Choroid plexus epithelial cell (primary cell): ENCODE measurements at regions not wholly inside any gene's neighbourhood (a gene's known extent, or its start where the extent isn't known, plus 50 kb on each side); places are given as distances from the start of the nearest gene placed in this dataset.

Experiments
- DNase-seq: peaks from one replicate; pipeline ENCODE4 v3.0.0-alpha.2; 2010; ENCODE audit warnings: low read depth
- H3K4me3 ChIP-seq: 2 replicates; pipeline ENCODE4 v1.5.1; 2011; ENCODE audit warnings: low read depth, mild to moderate bottlenecking, control low read depth, low read length, moderate library complexity
- TF ChIP-seq, protein P1 (sequence below): conservative IDR thresholded peaks from 2 replicates; pipeline ENCODE4 v1.5.1; 2011; ENCODE audit warnings: low read depth, mild to moderate bottlenecking, control low read depth, inconsistent platforms, low read length, moderate library complexity

DNA sequence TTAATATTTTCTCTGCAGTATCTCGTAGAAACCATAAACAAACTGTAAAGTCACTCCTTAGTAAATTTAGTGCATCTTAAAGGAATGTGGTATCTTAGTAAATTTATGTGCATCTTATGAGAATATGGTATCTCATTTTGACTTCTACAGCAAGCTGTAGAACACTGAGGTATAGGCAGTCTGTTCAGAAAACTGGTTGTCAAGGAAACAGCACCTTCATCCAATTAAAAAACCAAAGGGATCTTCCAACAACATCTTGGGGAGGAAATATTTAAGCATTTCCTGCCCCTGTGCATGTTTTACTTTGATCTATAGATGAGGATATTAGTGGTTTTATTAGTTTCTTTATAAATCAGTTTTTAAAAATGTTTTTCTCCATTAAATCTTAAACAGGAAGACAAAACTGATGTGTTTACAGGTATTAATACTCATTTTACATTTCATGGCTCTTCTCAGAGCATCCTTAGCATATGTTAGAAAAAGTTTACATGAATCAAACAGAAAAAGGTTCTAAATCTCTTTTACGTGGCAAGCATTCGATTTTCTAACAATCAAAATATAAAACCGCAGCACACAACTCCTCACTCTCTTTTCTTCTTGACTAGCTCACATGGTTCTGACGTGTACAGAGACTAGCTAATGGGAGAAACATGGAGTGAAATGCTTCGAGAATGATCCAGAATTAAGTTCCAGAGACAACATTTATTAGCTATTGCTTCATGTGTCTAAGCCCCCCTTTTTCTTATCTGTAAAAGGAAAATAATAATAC, 668.8 kb downstream of the PTPRC start:
- DNase-seq: no peak
- TF ChIP-seq, protein P1, sequence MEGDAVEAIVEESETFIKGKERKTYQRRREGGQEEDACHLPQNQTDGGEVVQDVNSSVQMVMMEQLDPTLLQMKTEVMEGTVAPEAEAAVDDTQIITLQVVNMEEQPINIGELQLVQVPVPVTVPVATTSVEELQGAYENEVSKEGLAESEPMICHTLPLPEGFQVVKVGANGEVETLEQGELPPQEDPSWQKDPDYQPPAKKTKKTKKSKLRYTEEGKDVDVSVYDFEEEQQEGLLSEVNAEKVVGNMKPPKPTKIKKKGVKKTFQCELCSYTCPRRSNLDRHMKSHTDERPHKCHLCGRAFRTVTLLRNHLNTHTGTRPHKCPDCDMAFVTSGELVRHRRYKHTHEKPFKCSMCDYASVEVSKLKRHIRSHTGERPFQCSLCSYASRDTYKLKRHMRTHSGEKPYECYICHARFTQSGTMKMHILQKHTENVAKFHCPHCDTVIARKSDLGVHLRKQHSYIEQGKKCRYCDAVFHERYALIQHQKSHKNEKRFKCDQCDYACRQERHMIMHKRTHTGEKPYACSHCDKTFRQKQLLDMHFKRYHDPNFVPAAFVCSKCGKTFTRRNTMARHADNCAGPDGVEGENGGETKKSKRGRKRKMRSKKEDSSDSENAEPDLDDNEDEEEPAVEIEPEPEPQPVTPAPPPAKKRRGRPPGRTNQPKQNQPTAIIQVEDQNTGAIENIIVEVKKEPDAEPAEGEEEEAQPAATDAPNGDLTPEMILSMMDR: no peak
- no peak overlapping the region for H3K4me3 ChIP-seq

DNA sequence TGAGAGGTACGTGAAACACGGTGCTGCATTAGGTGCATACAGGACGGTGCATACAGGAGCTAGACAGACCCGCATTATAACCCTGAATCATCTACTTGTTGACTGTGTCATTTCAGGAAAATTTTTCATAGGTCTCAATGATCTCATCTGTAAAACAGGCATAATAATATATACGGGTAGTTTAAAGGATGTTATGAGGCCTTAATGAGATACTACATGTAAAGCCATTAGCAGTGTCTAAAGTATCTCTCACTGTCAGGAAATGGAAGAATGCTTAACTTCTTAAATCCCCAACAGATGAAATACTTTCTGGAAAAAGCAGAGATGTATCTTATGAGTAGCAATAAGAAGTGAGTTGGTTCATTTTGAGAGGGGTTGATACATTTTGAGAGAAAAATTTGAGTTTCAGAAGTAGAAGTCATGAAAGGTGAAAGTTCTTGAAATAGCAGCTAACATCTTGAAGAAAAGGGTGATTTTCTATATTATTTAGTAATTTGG, 669.6 kb downstream of the PTPRC start:
- no peak overlapping the region for H3K4me3 ChIP-seq
- TF ChIP-seq, protein P1: no peak
- DNase-seq: no peak

DNA sequence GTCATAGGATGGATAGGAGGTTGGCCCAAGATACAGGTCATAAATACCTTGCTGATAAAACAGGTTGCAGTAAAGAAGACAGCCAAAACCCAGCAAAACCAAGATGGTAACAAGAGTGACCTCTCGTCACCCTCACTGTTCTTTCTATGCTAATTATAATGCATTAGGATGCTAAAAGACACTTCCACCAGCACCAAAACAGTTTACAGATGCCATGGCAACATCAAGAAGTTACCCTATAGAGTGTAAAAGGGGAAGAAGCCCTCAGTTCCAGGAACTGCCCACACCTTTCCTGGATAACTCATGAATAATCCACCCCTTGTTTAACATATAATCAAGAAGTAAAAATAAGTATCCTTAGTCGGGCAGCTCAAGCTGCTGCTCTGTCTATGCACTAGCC, 671.9 kb downstream of the PTPRC start:
- TF ChIP-seq, protein P1: no peak
- no peak overlapping the region for H3K4me3 ChIP-seq
- DNase-seq: no peak

DNA sequence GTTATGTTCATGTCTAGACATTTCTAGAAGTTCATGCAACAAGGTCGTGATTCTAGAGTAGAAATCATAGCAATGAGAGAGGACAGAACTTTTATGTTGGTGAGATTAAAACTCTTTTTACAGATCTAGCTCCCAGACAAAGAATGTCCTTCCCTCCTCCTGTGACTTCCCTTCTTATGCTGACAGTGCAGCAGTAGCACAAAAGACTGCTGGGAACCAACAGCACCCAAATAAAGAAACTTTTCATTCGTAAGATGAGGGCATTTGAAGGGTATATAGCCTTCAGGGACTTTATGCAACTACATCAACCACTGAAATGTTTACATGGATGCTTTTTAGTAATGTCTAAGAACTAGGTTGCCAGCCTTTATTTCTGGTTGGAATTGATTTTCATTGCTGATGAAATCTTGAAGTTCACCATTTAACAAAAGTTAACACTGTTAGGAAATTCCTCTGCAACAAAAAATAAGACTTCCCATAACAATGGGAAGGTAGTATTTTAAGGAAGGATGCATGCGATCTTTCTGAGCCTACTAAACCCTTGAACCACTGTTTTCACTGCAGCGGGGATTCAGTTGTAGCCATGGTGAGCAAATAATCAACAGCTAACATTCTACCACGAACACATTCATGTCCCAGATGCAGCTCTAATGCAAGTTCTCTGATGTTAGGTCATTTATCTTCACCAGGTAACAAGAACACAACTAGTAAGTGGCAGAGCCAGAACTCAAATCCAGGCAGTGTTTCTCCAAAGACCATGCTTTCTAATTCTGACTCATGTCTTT, 672.8 kb downstream of the PTPRC start:
- DNase-seq: no peak
- TF ChIP-seq, protein P1: no peak
- no peak overlapping the region for H3K4me3 ChIP-seq

DNA sequence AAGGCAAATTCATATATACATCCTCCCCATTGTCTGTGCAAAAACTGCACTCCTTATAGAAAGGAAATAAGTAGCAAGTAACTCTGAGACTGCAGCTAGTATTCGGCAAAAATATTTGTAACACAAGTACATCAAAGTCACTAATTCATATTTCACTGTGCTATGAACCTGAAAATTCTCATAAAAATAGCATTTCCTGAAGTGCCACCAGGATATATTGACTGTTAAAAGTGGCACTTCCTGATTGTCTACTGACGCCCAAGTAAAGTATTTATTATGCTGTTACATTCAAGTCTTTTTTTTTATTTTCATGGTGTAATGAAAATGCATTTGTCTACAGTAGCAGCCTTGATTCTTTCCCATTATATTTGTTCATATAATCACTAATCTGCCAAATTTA, 673.8 kb downstream of the PTPRC start:
- H3K4me3 ChIP-seq: no peak overlapping the region
- no peak for DNase-seq
- TF ChIP-seq, protein P1: no peak

DNA sequence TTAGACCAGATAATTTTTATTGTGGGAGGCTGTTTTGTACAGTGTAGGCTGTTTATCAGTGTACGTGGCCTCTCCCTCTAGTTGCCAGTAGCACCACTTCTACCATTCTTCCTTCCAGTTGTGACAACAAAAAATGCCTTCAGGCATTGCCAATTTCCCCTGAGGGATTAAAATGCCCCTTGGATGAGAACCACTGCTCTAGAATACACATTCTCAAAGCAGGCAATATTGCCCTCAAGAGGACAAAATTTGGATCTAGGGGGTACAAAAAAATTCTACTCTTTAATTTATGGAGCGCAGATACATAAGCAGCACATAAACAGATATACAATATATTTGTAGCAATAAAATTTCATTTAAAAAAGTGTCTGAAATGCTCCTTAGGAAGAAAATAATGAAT, 674.6 kb downstream of the PTPRC start:
- DNase-seq: no peak
- no peak overlapping the region for H3K4me3 ChIP-seq
- TF ChIP-seq, protein P1: no peak
